K562 (cell line): ENCODE measurements at regions not wholly inside any gene's neighbourhood (a gene's known extent, or its start where the extent isn't known, plus 50 kb on each side); places are given as distances from the start of the nearest gene placed in this dataset.
A peak's percentile ranks its signal among the peaks of the same experiment; 100 is the strongest.

Experiments
- ATAC-seq: fragments of 200-7000 bp; cut with Tn5 transposase; 3 replicates; pipeline ENCODE4 v1.9.1; 2020; ENCODE audit warnings: moderate library complexity
- BruUV-seq: library from RNA; stranded (reverse); fragments of 400-500 nt; replicated peaks from 2 replicates; lab custom pipeline; 2021; lab: Mats Ljungman, UMichigan
- CTCF ChIA-PET: fragments of 300-600 bp; formaldehyde crosslinking; extraction: SDS; loops from one replicate; lab custom pipeline; 2021; ENCODE audit warnings: low intra/inter-chr PET ratio; lab: Yijun Ruan, JAX
- POLR2A ChIA-PET: fragments of 300-600, 350-650 bp; sonication (Branson Sonifier 250); formaldehyde crosslinking; extraction: SDS; loops from one replicate; lab custom pipeline; 2021; ENCODE audit warnings: antibody characterized with exemption, inconsistent platforms; lab: Yijun Ruan, JAX
- DNase-seq, 4 experiments: peaks; one replicate each; pipeline versions ENCODE4 v3.0.0 to v3.0.0-alpha.2; 2011 to 2018; ENCODE audit warnings: low spot score in 3 of 4, mixed read lengths in 3 of 4; ENCODE audit errors: extremely low read depth in 1 of 4
- FAIRE-seq: peaks from 2 replicates; lab custom pipeline; 2011; peaks lifted over from hg19 to GRCh38; lab: Jason Lieb, UNC
- H2AFZ ChIP-seq: 2 replicates; pipeline ENCODE4 v1.6.0; 2011; ENCODE audit warnings: low read depth, low read length, control low read depth, inconsistent platforms
- H3K27ac ChIP-seq: fragments of 200-600 bp; 3 replicates; pipeline ENCODE4 v1.8.0; 2011; ENCODE audit warnings: low read depth, mild to moderate bottlenecking, control low read depth, inconsistent platforms, low read length, moderate library complexity, mixed read lengths; ENCODE audit errors: extremely low read depth
- H3K27me3 ChIP-seq, 2 experiments: fragments of 300-600 bp in 1 of 2; 2 replicates in 1 of 2; 3 replicates in 1 of 2; pipeline versions ENCODE4 v1.6.0 to v1.8.0; 2011; ENCODE audit warnings: inconsistent platforms in 2 of 2, low read length in 2 of 2, mild to moderate bottlenecking in 1 of 2, mixed read lengths in 1 of 2, moderate library complexity in 1 of 2; ENCODE audit not compliant: control insufficient read depth in 2 of 2, insufficient read depth in 2 of 2
- H3K36me3 ChIP-seq: fragments of 300-600 bp; 3 replicates; pipeline ENCODE4 v1.8.0; 2011; ENCODE audit warnings: mild to moderate bottlenecking, low read length, inconsistent platforms; ENCODE audit not compliant: control insufficient read depth, insufficient read depth
- H3K4me1 ChIP-seq, 2 experiments: fragments of 200-600 bp in 1 of 2; replicated peaks in 1 of 2; 2 replicates in 1 of 2; 3 replicates in 1 of 2; pipeline versions ENCODE4 v1.5.1 to v1.8.0; 2011; ENCODE audit warnings: inconsistent platforms in 2 of 2, low read length in 2 of 2, mild to moderate bottlenecking in 1 of 2, mixed read lengths in 1 of 2, moderate library complexity in 1 of 2; ENCODE audit not compliant: control insufficient read depth in 2 of 2, insufficient read depth in 2 of 2
- H3K4me2 ChIP-seq: 2 replicates; pipeline ENCODE4 v1.6.1; 2011; ENCODE audit warnings: low read length, control low read depth, inconsistent platforms, mixed read lengths; ENCODE audit not compliant: insufficient read depth
- H3K4me3 ChIP-seq: fragments of 200-600 bp; sonication (generic), shearing (Covaris generic); 2 replicates; pipeline ENCODE4 v1.5.1; 2016; ENCODE audit warnings: control low read depth, inconsistent platforms
- H3K79me2 ChIP-seq: fragments of 200-600 bp; 3 replicates; pipeline ENCODE4 v1.8.0; 2011; ENCODE audit warnings: low read length, inconsistent platforms; ENCODE audit not compliant: control insufficient read depth, insufficient read depth
- H3K9ac ChIP-seq, 2 experiments: 2 replicates each; pipeline versions ENCODE4 v1.6.0 to v1.6.1; 2011; ENCODE audit warnings: low read depth in 2 of 2, low read length in 2 of 2, control low read depth in 1 of 2, inconsistent platforms in 1 of 2, mild to moderate bottlenecking in 1 of 2, mixed read lengths in 1 of 2; ENCODE audit not compliant: insufficient read depth in 1 of 2
- H3K9me1 ChIP-seq: one replicate; pipeline ENCODE4 v1.6.0; 2011; ENCODE audit warnings: inconsistent platforms, mild to moderate bottlenecking, low read length, moderate library complexity; ENCODE audit not compliant: control insufficient read depth, insufficient read depth
- H3K9me3 ChIP-seq: replicated peaks from 2 replicates; pipeline ENCODE4 v1.5.1; 2011; ENCODE audit warnings: low read depth, low read length, inconsistent platforms; ENCODE audit not compliant: control insufficient read depth, insufficient read depth
- H4K20me1 ChIP-seq: replicated peaks from 2 replicates; pipeline ENCODE4 v1.6.1; 2011; ENCODE audit warnings: low read length, inconsistent platforms, mixed read lengths; ENCODE audit not compliant: control insufficient read depth, insufficient read depth
- E2F8 ChIP-seq: fragments of 450-650 bp; IDR thresholded peaks from 2 replicates; pipeline ENCODE4 v1.7.1; 2018; ENCODE audit warnings: mild to moderate bottlenecking, low read depth; ENCODE audit not compliant: partially characterized antibody
- GABPB2 ChIP-seq: fragments of 250-450 bp; sonication (Bioruptor Pico); conservative IDR thresholded peaks from 2 replicates; pipeline ENCODE4 v1.5.1; 2021; ENCODE audit warnings: mild to moderate bottlenecking
- HNRNPUL1 ChIP-seq: fragments of 200-400 bp; formaldehyde crosslinking; IDR thresholded peaks from 2 replicates; pipeline ENCODE4 v1.6.1; 2017; ENCODE audit warnings: low read length
- JUND ChIP-seq, 2 experiments: IDR thresholded peaks; 2 replicates in 1 of 2; 3 replicates in 1 of 2; pipeline ENCODE4 v1.6.1; 2011; ENCODE audit warnings: borderline replicate concordance in 2 of 2, low read depth in 2 of 2, low read length in 2 of 2, improper control_type of control experiment in 1 of 2, missing biosample characterization in 1 of 2, missing genetic modification characterization in 1 of 2, missing genetic modification reagents in 1 of 2
- KAT2B ChIP-seq: IDR thresholded peaks from one replicate; pipeline ENCODE4 v1.6.1; 2012; ENCODE audit warnings: low read depth, mild to moderate bottlenecking, control low read depth, inconsistent platforms, low read length, moderate library complexity
- MAFF ChIP-seq: IDR thresholded peaks from 2 replicates; pipeline ENCODE4 v1.6.1; 2012; ENCODE audit warnings: low read length, improper control_type of control experiment
- MAFG ChIP-seq: fragments of 450-650 bp; conservative IDR thresholded peaks from 2 replicates; pipeline ENCODE4 v1.6.1; 2016; ENCODE audit warnings: missing genetic modification characterization, missing compliant biosample characterization
- MAFK ChIP-seq: IDR thresholded peaks from 2 replicates; pipeline ENCODE4 v1.6.1; 2011; ENCODE audit warnings: low read length, improper control_type of control experiment
- POLR3A ChIP-seq: IDR thresholded peaks from 2 replicates; pipeline ENCODE4 v1.6.1; 2011; ENCODE audit warnings: borderline replicate concordance, mild to moderate bottlenecking, moderate library complexity; ENCODE audit not compliant: insufficient read length, insufficient read depth; ENCODE audit errors: extremely low read depth
- SRSF9 ChIP-seq: fragments of 200-400 bp; formaldehyde crosslinking; IDR thresholded peaks from 2 replicates; pipeline ENCODE4 v1.6.1; 2017; ENCODE audit warnings: low read depth, low read length, borderline replicate concordance
- ZBTB7A ChIP-seq: IDR thresholded peaks from 2 replicates; pipeline ENCODE4 v1.6.1; 2011; ENCODE audit warnings: low read depth, mild to moderate bottlenecking, low read length, moderate library complexity, borderline replicate concordance; ENCODE audit not compliant: control insufficient read depth
- ZNF316 ChIP-seq: fragments of 450-650 bp; IDR thresholded peaks from 2 replicates; pipeline ENCODE4 v1.6.1; 2016
- ZNF431 ChIP-seq: sonication (generic); formaldehyde crosslinking; IDR thresholded peaks from 2 replicates; pipeline ENCODE4 v1.8.0; 2022; ENCODE audit warnings: mild to moderate bottlenecking, missing genetic modification reagents
- ZNF445 ChIP-seq: fragments of 250-450 bp; sonication (Bioruptor Pico); IDR thresholded peaks from 2 replicates; pipeline ENCODE4 v1.4.0; 2020; ENCODE audit warnings: low read depth, mild to moderate bottlenecking, moderate library complexity
- ZNF695 ChIP-seq: fragments of 450-650 bp; formaldehyde crosslinking; IDR thresholded peaks from 2 replicates; pipeline ENCODE4 v1.4.0; 2020; ENCODE audit warnings: mild to moderate bottlenecking, moderate library complexity
- WGBS: fragments of 100-300 bp; shearing (Covaris generic); methylation state at CpG from one replicate; pipeline ENCODE4 v1.1.6; 2016; ENCODE audit warnings: low coverage, mixed read lengths; ENCODE audit not compliant: insufficient coverage; ENCODE audit errors: missing lambda C conversion rate; 5-methylcytosine and 5-hydroxymethylcytosine counted together
- in situ Hi-C: fragments of 300-500 bp; cut with MboI; formaldehyde crosslinking; loops from 4 replicates; pipeline ENCODE4 v1.15.0; 2018; ENCODE audit warnings: inconsistent platforms, mixed read lengths
- intact Hi-C: fragments of 100-400 bp; cut with micrococcal nuclease; formaldehyde crosslinking; loops from 2 replicates; pipeline ENCODE4 v1.14.2; 2022
- TF ChIP-seq, protein P1 (sequence below): IDR thresholded peaks from 2 replicates; pipeline ENCODE4 v1.6.1; 2012; ENCODE audit warnings: low read depth, low read length, improper control_type of control experiment, borderline replicate concordance

- DNase-seq = no peak
- no peak overlapping the region for H3K9ac ChIP-seq
- CTCF ChIA-PET = no interaction called here
- TF ChIP-seq MAFK (peak; percentile 79), SRSF9 (no peak), E2F8 (no peak), ZNF431 (CRISPR knock-in tag) (no peak), ZNF316 (peak; percentile 54; the same call in 1 of the 2 replicates), KAT2B (no peak), GABPB2 (CRISPR knock-in tag) (no peak), ZNF695 (CRISPR knock-in tag) (no peak), MAFG (tag) (peak; percentile 42; the same call in 1 of the 2 replicates), JUND (IDR thresholded peaks at IDR 0.05; ENCODE audit: borderline replicate concordance, low read depth, low read length) (no peak), JUND (tag; IDR thresholded peaks at IDR 0.05; ENCODE audit: borderline replicate concordance, low read depth, low read length) (no peak), ZBTB7A (no peak), HNRNPUL1 (no peak), MAFF (peak; percentile 66; the same call in 1 of the 2 replicates), ZNF445 (CRISPR knock-in tag) (no peak), POLR3A (no peak)
- TF ChIP-seq, protein P1, sequence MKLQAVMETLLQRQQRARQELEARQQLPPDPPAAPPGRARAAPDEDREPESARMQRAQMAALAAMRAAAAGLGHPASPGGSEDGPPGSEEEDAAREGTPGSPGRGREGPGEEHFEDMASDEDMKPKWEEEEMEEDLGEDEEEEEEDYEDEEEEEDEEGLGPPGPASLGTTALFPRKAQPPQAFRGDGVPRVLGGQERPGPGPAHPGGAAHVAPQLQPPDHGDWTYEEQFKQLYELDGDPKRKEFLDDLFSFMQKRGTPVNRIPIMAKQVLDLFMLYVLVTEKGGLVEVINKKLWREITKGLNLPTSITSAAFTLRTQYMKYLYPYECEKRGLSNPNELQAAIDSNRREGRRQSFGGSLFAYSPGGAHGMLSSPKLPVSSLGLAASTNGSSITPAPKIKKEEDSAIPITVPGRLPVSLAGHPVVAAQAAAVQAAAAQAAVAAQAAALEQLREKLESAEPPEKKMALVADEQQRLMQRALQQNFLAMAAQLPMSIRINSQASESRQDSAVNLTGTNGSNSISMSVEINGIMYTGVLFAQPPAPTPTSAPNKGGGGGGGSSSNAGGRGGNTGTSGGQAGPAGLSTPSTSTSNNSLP = no peak
- TF ChIP-seq, all 486 proteins: peak for 4
- FAIRE-seq (no peak), ATAC-seq (no peak)
- POLR2A ChIA-PET = no interaction called here
- Histone ChIP-seq H3K4me2 (no peak overlapping the region), H3K79me2 (no peaks in the 10 kb centered on the region), H3K27ac (no peak overlapping the region), H3K9me3 (no peaks in the 10 kb centered on the region), H3K4me3 (no peak overlapping the region), H3K4me1 (peaks cover 0 to 5% of the 10 kb centered on the region in 2 experiments; a peak in 2 of 5 replicates), H3K36me3 (no peaks in the 10 kb centered on the region), H4K20me1 (no peaks in the 10 kb centered on the region), H2AFZ (no peak overlapping the region), H3K9me1 (no peaks in the 10 kb centered on the region), H3K27me3 (no peaks in the 10 kb centered on the region)
- 4% methylated on average over 4 of the region's 4 CpGs for WGBS
- no TSS peak for BruUV-seq
- in situ Hi-C loops (no loop called here), intact Hi-C loops (no loop called here)
Measured at GRCh38 chr10:37675449-37675848, 182.0 kb downstream of the ZNF248 start.
